C4-2B (cell line): ENCODE measurements at regions not wholly inside any gene's neighbourhood (a gene's known extent, or its start where the extent isn't known, plus 50 kb on each side); places are given as distances from the start of the nearest gene placed in this dataset.

Experiments
- CTCF ChIP-seq: fragments of 450-650 bp; conservative IDR thresholded peaks from 2 replicates; pipeline ENCODE4 v1.5.1; 2017; ENCODE audit warnings: mild to moderate bottlenecking
- ZFX ChIP-seq: fragments of 450-650 bp; IDR thresholded peaks from 2 replicates; pipeline ENCODE4 v1.6.1; 2017

GRCh38 chr5:28174691-28175090 is 1136.3 kb upstream of the CDH9 start:
- TF ChIP-seq CTCF: no peak
- no peak for TF ChIP-seq ZFX
